GM23338 (cell line): ENCODE measurements at regions not wholly inside any gene's neighbourhood (a gene's known extent, or its start where the extent isn't known, plus 50 kb on each side); places are given as distances from the start of the nearest gene placed in this dataset.

Source experiments
- STAT1 ChIP-seq: IDR thresholded peaks from one replicate; pipeline ENCODE4 v1.6.1; 2016; ENCODE audit warnings: antibody characterized with exemption; ENCODE audit not compliant: unreplicated experiment
- TF ChIP-seq, protein P1 (sequence below): IDR thresholded peaks from one replicate; pipeline ENCODE4 v1.6.1; 2018; ENCODE audit warnings: antibody characterized with exemption; ENCODE audit not compliant: unreplicated experiment

DNA sequence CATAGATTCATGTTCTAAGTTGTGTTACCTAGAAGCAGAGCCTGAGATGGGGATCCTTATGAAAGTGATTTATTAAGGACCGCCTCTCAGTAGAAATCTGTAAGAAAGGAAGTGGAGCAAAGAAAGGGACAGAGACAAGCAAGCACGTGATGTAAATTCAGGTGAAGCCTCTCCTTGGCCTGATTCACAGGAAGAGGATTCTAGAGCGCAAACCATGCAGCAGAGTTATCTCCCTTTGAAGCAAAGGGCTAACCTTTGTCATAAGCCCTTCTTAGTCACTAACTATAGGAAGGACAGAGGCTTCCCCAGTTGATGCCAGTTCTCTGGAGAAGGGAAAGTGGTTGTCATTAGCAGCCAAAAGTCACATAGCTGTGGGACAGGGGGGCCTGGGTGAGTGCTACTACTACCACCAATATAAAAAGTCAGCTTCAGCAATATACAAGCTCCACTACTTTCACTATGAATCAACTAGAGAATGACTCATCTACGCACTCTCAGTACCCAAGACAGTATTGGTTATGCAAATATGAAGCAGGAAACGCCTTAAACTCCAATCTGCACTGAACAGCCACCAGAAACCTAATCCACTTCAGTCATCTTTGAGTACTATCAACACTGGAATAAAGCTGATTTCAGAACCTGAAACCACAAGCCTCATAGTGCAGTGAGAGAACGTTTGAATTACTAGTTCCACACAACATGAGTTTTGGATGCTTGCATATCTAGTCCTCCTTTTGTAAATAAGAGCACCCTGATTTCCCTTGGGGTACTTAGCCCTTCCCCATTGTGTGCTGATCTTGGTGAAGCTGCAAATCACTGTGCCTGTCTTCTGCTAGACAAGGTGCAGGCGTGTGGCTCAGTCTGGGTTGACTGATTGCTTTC lies 162.7 kb downstream of the ZNF608 start:
- TF ChIP-seq, protein P1, sequence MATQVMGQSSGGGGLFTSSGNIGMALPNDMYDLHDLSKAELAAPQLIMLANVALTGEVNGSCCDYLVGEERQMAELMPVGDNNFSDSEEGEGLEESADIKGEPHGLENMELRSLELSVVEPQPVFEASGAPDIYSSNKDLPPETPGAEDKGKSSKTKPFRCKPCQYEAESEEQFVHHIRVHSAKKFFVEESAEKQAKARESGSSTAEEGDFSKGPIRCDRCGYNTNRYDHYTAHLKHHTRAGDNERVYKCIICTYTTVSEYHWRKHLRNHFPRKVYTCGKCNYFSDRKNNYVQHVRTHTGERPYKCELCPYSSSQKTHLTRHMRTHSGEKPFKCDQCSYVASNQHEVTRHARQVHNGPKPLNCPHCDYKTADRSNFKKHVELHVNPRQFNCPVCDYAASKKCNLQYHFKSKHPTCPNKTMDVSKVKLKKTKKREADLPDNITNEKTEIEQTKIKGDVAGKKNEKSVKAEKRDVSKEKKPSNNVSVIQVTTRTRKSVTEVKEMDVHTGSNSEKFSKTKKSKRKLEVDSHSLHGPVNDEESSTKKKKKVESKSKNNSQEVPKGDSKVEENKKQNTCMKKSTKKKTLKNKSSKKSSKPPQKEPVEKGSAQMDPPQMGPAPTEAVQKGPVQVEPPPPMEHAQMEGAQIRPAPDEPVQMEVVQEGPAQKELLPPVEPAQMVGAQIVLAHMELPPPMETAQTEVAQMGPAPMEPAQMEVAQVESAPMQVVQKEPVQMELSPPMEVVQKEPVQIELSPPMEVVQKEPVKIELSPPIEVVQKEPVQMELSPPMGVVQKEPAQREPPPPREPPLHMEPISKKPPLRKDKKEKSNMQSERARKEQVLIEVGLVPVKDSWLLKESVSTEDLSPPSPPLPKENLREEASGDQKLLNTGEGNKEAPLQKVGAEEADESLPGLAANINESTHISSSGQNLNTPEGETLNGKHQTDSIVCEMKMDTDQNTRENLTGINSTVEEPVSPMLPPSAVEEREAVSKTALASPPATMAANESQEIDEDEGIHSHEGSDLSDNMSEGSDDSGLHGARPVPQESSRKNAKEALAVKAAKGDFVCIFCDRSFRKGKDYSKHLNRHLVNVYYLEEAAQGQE, result no peak
- no peak for TF ChIP-seq STAT1
